GM21381 (cell line): ENCODE measurements at regions not wholly inside any gene's neighbourhood (a gene's known extent, or its start where the extent isn't known, plus 50 kb on each side); places are given as distances from the start of the nearest gene placed in this dataset.

Source experiments
- ATAC-seq: cut with Tn5 transposase; IDR thresholded peaks from one replicate; pipeline ENCODE4 v1.9.1; 2021; ENCODE audit warnings: mild to moderate bottlenecking, moderate library complexity; ENCODE audit not compliant: unreplicated experiment

DNA sequence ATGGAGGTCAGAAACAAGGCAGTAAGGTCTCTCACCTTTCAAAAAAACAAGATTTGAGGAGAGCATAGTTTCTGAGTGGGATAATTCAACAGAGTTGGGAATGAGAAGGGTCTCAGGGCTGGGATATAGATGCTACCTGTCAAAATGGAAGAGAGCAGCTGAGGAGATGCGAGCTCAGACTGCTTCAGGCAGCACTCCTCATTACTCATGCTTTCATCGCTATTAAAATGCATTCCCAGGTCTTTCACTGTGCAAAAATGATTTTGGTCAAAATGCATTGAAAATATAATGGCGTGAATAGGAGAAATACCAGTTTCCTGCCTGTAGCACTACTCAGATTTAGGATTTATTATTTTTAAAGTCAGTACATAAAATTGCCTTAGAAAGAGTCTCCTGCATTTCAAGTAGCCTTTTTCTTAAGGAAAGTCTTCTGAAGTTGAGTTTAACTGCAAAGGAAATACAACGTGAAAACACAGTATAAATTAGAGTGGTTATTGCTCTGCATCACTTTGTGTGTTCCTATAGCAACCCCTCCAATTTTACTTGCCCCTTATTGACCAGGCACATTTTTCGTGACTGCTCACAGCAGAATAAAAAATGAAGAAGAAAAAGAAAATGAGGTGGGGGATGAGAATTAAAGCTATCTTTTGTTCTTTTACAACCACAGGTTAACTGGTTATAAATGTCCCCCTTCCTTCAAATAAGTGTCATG is 724.8 kb upstream of the SEMA6A start:
- no peak for ATAC-seq

DNA sequence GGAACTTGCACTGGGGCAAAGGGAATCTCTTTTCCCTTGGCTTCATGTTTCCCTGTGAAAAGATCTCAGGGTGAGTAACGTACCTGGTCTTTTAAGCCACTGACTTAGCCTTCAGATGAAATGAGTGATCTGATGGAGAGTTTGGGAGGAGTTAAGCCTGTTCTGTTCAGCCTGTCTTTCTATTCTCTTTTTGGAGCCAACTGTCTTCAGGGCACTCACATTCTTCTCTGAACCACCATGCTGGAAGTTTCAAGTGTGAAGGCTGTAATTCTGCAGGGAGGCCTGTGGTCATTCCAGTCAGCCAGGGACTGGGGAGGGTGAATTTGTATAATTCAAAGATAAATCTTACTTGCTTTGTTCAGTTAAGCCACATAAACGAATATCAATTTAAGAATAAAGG is 722.2 kb upstream of the SEMA6A start:
- no peak for ATAC-seq

GRCh38 chr5:117295941-117296340 is 721.3 kb upstream of the SEMA6A start:
- ATAC-seq = no peak

DNA sequence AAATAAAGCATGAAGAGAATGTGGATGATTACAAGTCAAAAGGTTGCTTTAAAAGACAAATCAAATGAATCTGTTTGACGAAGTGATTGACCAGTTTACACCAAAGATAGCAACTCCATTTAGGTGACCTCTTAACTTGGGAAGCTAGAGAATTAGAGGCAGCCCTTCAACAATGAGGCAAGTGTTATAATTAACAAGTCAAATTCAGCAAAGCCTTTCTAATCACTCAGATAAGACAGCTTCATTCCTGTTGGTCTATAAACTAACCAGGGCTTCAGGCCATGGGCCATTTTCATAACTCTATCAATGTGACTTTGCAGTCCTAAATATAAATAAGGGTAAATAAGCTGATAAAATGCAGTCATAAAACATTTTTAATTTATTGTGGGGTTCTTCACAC is 712.2 kb upstream of the SEMA6A start:
- ATAC-seq = no peak

GRCh38 chr5:117271656-117272055 is 697.0 kb upstream of the SEMA6A start:
- ATAC-seq = no peak

GRCh38 chr5:117266280-117266679 is 691.7 kb upstream of the SEMA6A start:
- ATAC-seq = no peak

DNA sequence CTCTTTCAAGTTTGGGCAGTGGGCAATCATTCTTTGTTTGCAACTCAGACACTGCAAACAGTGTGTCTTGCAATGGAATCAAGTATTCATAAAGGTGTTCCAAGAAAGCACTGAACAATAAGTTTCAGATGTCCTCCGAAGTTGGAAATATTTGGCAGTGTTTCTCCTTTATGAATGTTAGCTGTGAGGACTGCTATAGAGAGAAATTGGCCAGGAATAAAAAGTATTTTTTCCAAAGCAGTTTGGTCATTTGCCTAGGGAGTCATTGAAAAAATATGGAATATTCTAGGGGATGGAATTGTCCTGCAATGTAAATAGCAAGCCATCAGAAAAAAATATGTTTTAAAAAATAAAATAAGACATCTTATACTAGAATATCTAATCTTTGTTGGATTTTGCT is 688.6 kb upstream of the SEMA6A start:
- ATAC-seq = no peak

DNA sequence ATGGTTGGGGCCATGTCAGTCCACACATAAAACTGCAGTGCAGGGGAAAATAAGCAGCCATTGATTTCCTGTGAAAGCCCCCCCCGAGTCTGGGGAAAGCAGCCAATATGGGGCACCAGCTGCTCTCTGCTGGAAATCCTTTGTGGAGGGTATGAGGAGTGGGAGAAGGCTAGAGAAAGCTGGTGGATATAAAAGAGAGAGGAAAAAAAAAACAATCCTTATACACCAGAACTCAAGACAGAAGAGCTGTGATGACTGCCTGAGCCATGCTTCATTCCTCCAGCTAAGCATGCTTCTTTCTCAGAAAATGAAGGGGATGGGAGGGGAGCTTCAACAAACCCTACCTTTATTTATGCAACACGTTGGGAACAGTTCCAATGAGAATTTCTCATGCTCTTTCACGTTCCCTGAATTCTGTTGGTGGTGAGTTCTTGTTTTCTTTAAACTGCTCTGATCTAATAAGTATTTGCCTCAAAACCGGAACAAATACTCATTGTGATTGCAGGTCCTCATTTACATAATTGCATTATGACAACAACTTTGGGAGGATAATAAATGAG is 688.0 kb upstream of the SEMA6A start:
- no peak for ATAC-seq

DNA sequence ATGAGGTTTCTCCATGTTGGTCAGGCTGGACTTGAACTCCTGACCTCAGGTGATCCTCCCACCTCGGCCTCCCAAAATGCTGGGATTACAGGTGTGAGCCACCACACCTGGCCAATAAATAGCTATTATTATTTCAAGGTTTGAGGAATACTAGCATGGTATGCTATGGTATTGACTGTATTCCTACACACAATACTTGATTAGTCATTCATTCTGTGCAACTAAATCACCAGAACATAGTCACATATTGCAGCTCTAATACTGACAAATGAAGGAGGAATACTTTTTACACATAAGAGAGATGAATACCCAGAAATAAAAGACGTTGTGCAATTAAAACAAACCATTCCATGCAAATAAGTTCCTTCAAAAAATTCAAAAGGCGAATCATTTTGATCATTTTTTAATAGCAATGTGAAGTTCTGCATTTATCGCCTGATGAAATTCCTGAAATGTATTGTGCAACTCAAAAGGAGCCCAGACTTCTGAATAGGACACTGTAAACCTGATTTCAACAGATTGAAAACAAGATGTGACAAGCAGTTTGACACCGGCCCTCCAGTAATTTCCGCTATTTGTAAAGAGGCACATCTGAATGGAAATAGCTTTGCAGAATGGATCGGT is 687.4 kb upstream of the SEMA6A start:
- no peak for ATAC-seq

- no peak for ATAC-seq
Observed at GRCh38 chr5:117255211-117256027, 680.8 kb upstream of the SEMA6A start.

- ATAC-seq = no peak
Observed at GRCh38 chr5:117252566-117252965, 677.9 kb upstream of the SEMA6A start.

DNA sequence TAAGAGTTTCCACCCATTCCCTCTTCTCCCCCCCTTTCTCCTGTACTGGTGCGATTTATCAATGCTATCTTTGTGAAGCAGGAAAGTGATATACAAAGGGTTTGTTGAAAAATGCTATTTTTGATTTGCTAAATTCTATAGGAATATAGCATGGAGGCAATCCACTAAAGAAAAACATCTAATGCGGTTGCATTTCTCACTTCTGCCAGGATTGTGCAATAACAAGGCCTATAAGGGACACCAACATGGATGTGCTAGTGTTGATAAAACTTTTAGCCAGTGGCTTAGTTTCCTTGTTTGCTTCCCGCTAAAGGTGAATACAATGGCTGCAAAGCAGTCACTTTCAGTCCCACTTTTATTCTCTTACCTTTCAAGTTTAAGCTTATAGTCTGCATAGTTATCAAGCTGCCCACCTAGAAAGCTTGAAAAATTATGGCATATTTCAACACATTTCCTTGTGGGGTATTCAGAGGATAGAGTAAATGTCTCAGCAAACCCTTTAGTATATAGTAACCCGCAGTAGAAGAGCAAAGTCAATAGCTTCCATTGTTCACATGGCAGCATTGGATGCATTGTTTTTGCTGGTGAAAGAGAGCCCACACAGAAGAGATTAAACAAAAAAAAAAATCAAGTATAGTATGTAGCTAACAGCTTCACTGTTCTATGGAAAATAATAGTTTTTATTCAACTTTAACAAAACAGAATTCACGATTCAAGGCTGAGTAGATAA is 674.6 kb upstream of the SEMA6A start:
- no peak for ATAC-seq

DNA sequence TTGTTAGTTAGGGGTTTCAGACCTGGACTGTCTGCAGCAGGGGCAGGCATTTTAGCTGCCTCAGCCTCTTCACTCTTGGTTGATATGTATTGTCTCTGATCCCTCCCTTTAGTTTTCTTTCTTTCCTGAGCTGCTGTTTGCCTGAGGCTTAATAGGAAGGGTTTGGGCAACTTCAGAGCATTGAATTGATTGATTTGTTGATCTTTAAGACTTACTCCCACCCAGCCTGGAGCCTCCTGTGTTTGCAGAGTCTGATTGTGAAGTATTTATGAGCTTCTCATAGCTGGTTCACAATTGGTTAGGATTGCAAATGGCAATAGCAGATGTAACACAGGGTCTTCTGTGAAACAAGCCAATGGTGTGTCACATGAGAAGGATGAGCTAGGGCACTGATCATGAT is 671.8 kb upstream of the SEMA6A start:
- no peak for ATAC-seq

- no peak for ATAC-seq
Observed at GRCh38 chr5:117245130-117245529, 670.5 kb upstream of the SEMA6A start.

DNA sequence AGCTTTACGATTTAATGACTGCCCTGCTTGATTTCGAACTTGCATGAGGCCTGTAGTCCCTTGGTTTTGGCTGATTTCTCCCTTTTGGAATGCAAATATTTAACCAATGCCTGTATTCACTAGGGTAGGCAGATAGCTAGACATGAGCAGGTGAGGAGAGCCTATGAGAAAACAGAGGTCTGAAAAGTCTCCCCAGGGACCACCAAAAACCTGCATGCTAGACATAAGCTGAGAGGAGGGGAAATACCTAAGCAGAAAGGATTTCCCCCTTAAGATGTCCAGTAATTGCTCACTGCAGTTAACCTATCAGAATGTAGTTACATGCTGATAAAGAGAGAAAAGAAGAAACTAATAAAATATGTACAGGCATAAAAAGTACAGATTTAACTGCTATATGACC is 667.4 kb upstream of the SEMA6A start:
- peak; percentile 55 for ATAC-seq

GRCh38 chr5:117236941-117237340 is 662.3 kb upstream of the SEMA6A start:
- ATAC-seq = no peak

- no peak for ATAC-seq
Observed at GRCh38 chr5:117235786-117236185, 661.2 kb upstream of the SEMA6A start.

DNA sequence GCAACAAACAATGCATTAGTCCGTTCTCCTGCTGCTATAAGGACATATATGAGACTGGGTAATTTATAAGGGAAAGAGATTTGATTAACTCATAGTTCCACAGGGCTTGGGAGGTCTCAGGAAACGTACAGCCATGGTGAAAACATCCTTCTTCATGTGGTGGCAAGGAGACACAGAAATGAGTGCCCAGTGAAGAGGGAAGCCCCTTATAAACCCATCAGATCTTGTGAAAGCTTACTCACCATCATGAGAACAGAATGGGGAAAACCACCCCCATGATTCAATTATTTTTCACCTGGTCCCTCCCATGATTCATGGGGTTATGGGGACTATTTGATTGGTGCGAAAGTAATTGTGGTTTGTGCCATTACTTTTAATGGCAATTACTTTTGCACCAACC is 655.8 kb upstream of the SEMA6A start:
- no peak for ATAC-seq

- ATAC-seq = no peak
Observed at GRCh38 chr5:117220730-117221129, 646.1 kb upstream of the SEMA6A start.

DNA sequence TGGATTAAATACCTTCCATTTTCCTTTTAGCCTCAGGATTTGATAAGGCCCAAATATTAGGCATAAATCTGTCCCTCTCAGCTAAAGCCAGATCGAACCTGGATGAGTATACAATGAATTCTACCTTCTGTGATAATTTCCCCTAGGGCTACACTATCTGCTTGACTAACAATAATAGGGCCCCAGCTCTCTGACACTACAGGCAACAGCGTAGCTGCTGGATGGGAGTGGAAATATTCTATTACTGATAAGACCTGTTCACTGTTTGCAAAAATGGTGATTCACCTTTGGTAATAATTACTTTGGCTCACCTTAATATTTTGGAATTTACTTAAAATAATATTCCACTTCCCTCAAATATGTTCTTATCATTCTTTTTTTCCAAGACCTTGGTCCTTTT is 644.2 kb upstream of the SEMA6A start:
- ATAC-seq = no peak

DNA sequence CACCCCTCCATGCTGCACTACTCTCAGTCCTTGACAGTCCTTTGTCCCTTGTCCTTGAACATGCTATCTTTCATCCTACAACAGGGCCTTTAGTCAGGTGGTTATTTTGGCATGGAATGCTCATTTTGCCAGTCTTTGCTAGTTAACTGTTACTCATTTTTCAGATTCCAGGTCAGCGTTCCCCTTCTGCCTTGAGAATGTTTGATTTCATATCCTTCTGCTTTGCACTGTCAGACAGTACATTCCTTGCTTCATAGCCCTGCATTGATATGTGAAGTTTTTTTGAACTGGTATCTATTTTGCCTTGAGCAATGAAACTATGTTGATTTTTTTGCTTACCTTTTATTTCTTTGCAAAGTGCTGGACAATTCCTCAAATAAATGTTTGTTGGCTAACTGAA is 638.2 kb upstream of the SEMA6A start:
- ATAC-seq = no peak
